ENCODE measurements at regions not wholly inside any gene's neighbourhood (a gene's known extent, or its start where the extent isn't known, plus 50 kb on each side); places are given as distances from the start of the nearest gene placed in this dataset.

DNA sequence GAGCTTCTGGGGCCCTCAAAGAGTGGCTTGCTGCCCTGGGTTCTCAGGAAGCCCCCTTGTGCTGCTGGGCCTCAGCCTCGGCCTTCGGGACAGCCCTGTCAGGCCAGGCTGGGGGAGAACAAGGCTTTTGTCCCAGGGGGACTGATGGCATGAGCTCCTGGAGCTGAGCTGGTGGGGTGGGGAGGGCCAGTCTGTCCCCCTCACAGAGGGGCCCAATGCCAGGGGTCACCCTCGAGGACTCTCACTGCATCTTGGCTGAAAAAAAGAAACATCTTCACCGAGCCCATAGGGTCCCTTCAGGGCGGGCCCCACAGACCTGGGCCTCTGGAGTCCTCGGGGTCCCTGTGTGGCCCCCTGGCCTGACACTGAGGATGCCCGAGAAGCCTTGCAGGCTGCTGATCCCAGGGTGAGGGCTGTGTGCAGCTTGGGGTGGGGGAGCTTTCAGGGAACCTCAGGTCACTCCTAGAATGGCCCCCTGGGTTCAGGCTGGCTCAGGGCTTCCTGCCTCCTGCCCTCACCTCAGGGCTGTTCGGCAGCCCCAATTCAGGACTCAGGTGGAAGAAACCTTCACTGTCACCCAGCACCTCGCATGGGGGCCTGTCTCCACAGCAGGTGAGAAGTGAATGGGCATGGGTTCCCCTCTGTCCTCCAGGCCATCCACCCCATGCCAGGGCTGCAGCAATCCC is 90.5 kb downstream of the TNFRSF13B start:
- no peak for DNase-seq

DNA sequence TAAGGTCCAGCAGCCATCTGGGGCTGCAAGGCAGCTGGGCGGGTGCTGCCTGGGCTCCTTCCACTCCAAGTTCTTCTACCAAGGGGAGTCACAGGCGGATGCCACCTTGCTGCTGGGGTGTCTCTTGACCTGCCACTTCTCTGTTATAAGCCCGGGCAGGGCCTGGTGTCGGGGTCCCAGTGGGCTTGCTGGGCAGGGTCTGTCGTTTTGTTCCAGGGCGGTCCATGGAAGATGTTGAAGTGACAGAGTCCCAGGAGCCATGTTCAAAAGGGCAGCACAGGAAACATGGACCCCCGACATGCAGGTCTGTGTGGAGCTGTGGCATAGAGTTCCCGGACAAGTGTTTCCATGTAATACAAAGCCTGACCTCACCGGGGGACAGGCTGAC is 91.1 kb downstream of the TNFRSF13B start:
- no peak for DNase-seq
- no peak for ATAC-seq (ENCODE audit: low read depth)
- CTCF ChIA-PET: no interaction called here
- Mint-ChIP-seq H3K36me3 (ENCODE audit: low read depth) (no peaks in the 10 kb centered on the region), H3K4me1 (no peaks in the 10 kb centered on the region), H3K27ac (no peak overlapping the region), H3K4me3 (no peak overlapping the region), H3K27me3 (no peaks in the 10 kb centered on the region), H3K9me3 (no peaks in the 10 kb centered on the region)
- TF ChIP-seq, protein P1, sequence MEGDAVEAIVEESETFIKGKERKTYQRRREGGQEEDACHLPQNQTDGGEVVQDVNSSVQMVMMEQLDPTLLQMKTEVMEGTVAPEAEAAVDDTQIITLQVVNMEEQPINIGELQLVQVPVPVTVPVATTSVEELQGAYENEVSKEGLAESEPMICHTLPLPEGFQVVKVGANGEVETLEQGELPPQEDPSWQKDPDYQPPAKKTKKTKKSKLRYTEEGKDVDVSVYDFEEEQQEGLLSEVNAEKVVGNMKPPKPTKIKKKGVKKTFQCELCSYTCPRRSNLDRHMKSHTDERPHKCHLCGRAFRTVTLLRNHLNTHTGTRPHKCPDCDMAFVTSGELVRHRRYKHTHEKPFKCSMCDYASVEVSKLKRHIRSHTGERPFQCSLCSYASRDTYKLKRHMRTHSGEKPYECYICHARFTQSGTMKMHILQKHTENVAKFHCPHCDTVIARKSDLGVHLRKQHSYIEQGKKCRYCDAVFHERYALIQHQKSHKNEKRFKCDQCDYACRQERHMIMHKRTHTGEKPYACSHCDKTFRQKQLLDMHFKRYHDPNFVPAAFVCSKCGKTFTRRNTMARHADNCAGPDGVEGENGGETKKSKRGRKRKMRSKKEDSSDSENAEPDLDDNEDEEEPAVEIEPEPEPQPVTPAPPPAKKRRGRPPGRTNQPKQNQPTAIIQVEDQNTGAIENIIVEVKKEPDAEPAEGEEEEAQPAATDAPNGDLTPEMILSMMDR (IDR thresholded peaks at IDR 0.05): no peak
- POLR2A ChIA-PET: no interaction called here
- intact Hi-C loops (cut with micrococcal nuclease): no loop called here

More for the DNA sequence above, 90.5 kb downstream of the TNFRSF13B start:
- CTCF ChIA-PET: no interaction called here
- Mint-ChIP-seq H3K4me3 (no peak overlapping the region), H3K27me3 (no peaks in the 10 kb centered on the region), H3K36me3 (ENCODE audit: low read depth) (no peaks in the 10 kb centered on the region), H3K4me1 (no peaks in the 10 kb centered on the region), H3K27ac (no peak overlapping the region), H3K9me3 (no peaks in the 10 kb centered on the region)
- no peak for ATAC-seq (ENCODE audit: low read depth)
- TF ChIP-seq, protein P1 (IDR thresholded peaks at IDR 0.05): no peak
- POLR2A ChIA-PET: no interaction called here
- intact Hi-C loops (cut with micrococcal nuclease): no loop called here

- POLR2A ChIA-PET: no interaction called here
- H3K4me1 Mint-ChIP-seq: no peaks in the 10 kb centered on the region
- H3K27ac Mint-ChIP-seq: no peak overlapping the region
- ATAC-seq (ENCODE audit: low read depth) (no peak), DNase-seq (no peak)
- H3K9me3 Mint-ChIP-seq: no peaks in the 10 kb centered on the region
- no peak overlapping the region for H3K4me3 Mint-ChIP-seq
- TF ChIP-seq, protein P1 (IDR thresholded peaks at IDR 0.05): no peak
- no peaks in the 10 kb centered on the region for H3K36me3 Mint-ChIP-seq (ENCODE audit: low read depth)
- no peaks in the 10 kb centered on the region for H3K27me3 Mint-ChIP-seq
- CTCF ChIA-PET: no interaction called here
- intact Hi-C loops (cut with micrococcal nuclease): no loop called here
These were observed 91.6 kb downstream of the TNFRSF13B start for GRCh38 chr17:16880121-16880842.

DNA sequence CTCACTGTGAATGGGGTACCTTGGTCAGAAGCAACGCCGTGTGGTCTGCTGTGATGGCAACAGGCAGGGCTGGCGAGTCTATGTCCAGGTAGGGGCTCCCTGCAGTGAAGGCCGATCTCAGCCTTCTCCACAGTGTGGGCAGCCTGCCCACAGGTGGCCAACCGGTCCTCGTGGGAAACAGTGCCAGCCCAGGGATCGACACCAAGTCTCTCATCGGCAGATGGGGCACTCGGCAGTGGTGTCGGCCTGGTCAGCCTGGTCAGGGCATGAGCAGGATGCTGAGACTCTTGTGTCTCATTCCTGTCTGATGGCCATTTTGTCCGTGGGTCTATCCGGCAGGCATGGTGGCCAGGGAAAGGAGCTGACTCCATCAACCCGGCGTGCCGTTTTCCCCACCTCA is 92.2 kb downstream of the TNFRSF13B start:
- no peak for ATAC-seq (ENCODE audit: low read depth)
- H3K4me1 Mint-ChIP-seq: no peaks in the 10 kb centered on the region
- TF ChIP-seq, protein P1 (IDR thresholded peaks at IDR 0.05): no peak

DNA sequence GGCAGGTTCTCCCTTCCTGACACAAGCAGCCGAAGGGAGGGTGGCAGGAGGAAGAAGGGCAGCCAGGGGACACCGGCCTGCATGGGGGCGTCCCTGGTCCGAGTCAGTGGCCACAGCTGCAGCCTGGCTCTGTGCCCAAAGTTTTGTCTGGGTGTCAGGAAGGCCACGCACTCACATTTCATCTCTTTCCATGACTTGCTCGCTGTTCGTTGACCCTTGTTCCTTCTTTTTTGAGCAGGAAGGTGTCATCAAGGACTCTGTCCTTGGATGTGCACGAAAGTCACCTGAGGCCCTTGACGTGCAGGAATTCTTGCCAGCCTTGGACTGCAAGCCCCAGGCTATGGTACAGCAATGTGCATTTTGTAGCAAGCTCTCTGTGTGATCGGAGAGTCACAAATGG is 93.3 kb downstream of the TNFRSF13B start:
- CTCF ChIA-PET: interaction anchor here (1.5 kb wide), 1 partner anchor 113 kb away, joined by 3 read pairs; no protein-coding TSS in a partner anchor
- ATAC-seq (ENCODE audit: low read depth): no peak
- H3K27ac Mint-ChIP-seq: no peak overlapping the region

More for the DNA sequence above, 92.2 kb downstream of the TNFRSF13B start:
- no peak for DNase-seq
- POLR2A ChIA-PET: no interaction called here
- no peak overlapping the region for H3K27ac Mint-ChIP-seq
- CTCF ChIA-PET: no interaction called here
- no peak overlapping the region for H3K4me3 Mint-ChIP-seq
- no peaks in the 10 kb centered on the region for H3K9me3 Mint-ChIP-seq
- intact Hi-C loops (cut with micrococcal nuclease): loop anchor here (10.0 kb wide), 1 partner anchor 345 kb away; no protein-coding TSS in a partner anchor
- no peaks in the 10 kb centered on the region for H3K27me3 Mint-ChIP-seq
- no peaks in the 10 kb centered on the region for H3K36me3 Mint-ChIP-seq (ENCODE audit: low read depth)

More for the DNA sequence above, 93.3 kb downstream of the TNFRSF13B start:
- Mint-ChIP-seq H3K36me3 (ENCODE audit: low read depth) (no peaks in the 10 kb centered on the region), H3K27me3 (peaks cover 2% of the 10 kb centered on the region), H3K9me3 (no peaks in the 10 kb centered on the region), H3K4me3 (no peak overlapping the region), H3K4me1 (no peaks in the 10 kb centered on the region)
- POLR2A ChIA-PET: no interaction called here
- TF ChIP-seq, protein P1 (IDR thresholded peaks at IDR 0.05): no peak
- no peak for DNase-seq
- intact Hi-C loops (cut with micrococcal nuclease): loop anchor here (10.0 kb wide), 1 partner anchor 344 kb away; no protein-coding TSS in a partner anchor

Data from activated B cell treated with CpG ODN at 0.5 μM for 24 hours (primary cell).